LNCaP clone FGC (cell line): ENCODE measurements at regions not wholly inside any gene's neighbourhood (a gene's known extent, or its start where the extent isn't known, plus 50 kb on each side); places are given as distances from the start of the nearest gene placed in this dataset.
"Not testable (repeated sequence)": the region's sequence is repeated elsewhere in the genome, so short reads cannot be mapped to it uniquely, and the experiment has no call there.

Source experiments
- DNase-seq: peaks from one replicate; pipeline ENCODE4 v3.0.0-alpha.2; 2011; ENCODE audit warnings: low read depth
- H3K4me3 ChIP-seq: 2 replicates; pipeline ENCODE4 v1.5.1; 2011; ENCODE audit warnings: mild to moderate bottlenecking, low read depth, low read length, control low read depth
- CTCF ChIP-seq: IDR thresholded peaks from 2 replicates; pipeline ENCODE4 v1.5.1; 2012; ENCODE audit warnings: mild to moderate bottlenecking; ENCODE audit not compliant: control insufficient read depth, insufficient read depth; ENCODE audit errors: extremely low read depth

- DNase-seq: no peak
- no peak overlapping the region for H3K4me3 ChIP-seq
- no peak for TF ChIP-seq CTCF
Measured at GRCh38 chr10:28367413-28367812, 64.5 kb upstream of the MPP7 start.

GRCh38 chr10:28367929-28368484 is 65.1 kb upstream of the MPP7 start:
- no peak overlapping the region for H3K4me3 ChIP-seq
- no peak for TF ChIP-seq CTCF
- DNase-seq: no peak

GRCh38 chr10:28370107-28370835 is 67.4 kb upstream of the MPP7 start:
- no peak for DNase-seq
- no peak for TF ChIP-seq CTCF
- H3K4me3 ChIP-seq: no peak overlapping the region

GRCh38 chr10:28371638-28372037 is 68.8 kb upstream of the MPP7 start:
- not testable (repeated sequence) for H3K4me3 ChIP-seq, DNase-seq

- DNase-seq: no peak
- H3K4me3 ChIP-seq: no peak overlapping the region
- TF ChIP-seq CTCF: no peak
Measured at GRCh38 chr10:28374036-28374435, 71.2 kb upstream of the MPP7 start.

- H3K4me3 ChIP-seq: no peak overlapping the region
- no peak for TF ChIP-seq CTCF
- peak; percentile 88 for DNase-seq
Measured at GRCh38 chr10:28375399-28376354, 72.8 kb upstream of the MPP7 start.

GRCh38 chr10:28378986-28379585 is 76.2 kb upstream of the MPP7 start:
- no peak overlapping the region for H3K4me3 ChIP-seq
- TF ChIP-seq CTCF: no peak
- DNase-seq: no peak
